GM12878 (cell line): ENCODE measurements at regions not wholly inside any gene's neighbourhood (a gene's known extent, or its start where the extent isn't known, plus 50 kb on each side); places are given as distances from the start of the nearest gene placed in this dataset.

ENCODE experiments used
- ATAC-seq: fragments of 200-7000 bp; cut with Tn5 transposase; 3 replicates; pipeline ENCODE4 v1.9.1; 2020; ENCODE audit warnings: mild to moderate bottlenecking, moderate library complexity
- BruUV-seq: library from RNA; stranded (reverse); fragments of 400-500 nt; replicated peaks from 2 replicates; lab custom pipeline; 2021; lab: Mats Ljungman, UMichigan
- CTCF ChIA-PET: fragments of 300-600 bp; sonication (Branson Sonifier 250); formaldehyde crosslinking; extraction: SDS; loops from one replicate; lab custom pipeline; 2021; ENCODE audit warnings: inconsistent platforms; lab: Yijun Ruan, JAX
- POLR2A ChIA-PET: fragments of 350-600 bp; formaldehyde crosslinking; extraction: SDS; loops from one replicate; lab custom pipeline; 2021; ENCODE audit warnings: inconsistent platforms; lab: Charles Lee
- RAD21 ChIA-PET: fragments of 300-600 bp; sonication (Branson Sonifier 250); formaldehyde crosslinking; loops from one replicate; lab custom pipeline; 2023; ENCODE audit warnings: antibody characterized with exemption; ENCODE audit not compliant: unreplicated experiment; lab: Charles Lee
- SMC1A ChIA-PET: fragments of 300-600 bp; sonication (Branson Sonifier 250); formaldehyde crosslinking; loops from one replicate; lab custom pipeline; 2023; ENCODE audit not compliant: unreplicated experiment, uncharacterized antibody; lab: Charles Lee
- DNase-seq: peaks from one replicate; pipeline ENCODE4 v3.0.0-alpha.2; 2011; ENCODE audit warnings: low read depth, low spot score
- FAIRE-seq: peaks from 3 replicates; lab custom pipeline; 2011; peaks lifted over from hg19 to GRCh38; lab: Jason Lieb, UNC
- H2AFZ ChIP-seq: 2 replicates; pipeline ENCODE4 v1.6.0; 2011; ENCODE audit warnings: low read depth, low read length, control low read depth; ENCODE audit not compliant: control insufficient read depth
- H3K27ac ChIP-seq: 2 replicates; pipeline ENCODE4 v1.5.1; 2011; ENCODE audit warnings: control low read depth; ENCODE audit not compliant: control insufficient read depth, insufficient read depth
- H3K27me3 ChIP-seq, 2 experiments: replicated peaks in 1 of 2; 2 replicates each; pipeline versions ENCODE4 v1.6.0 to v1.6.1; 2011; ENCODE audit warnings: low read length in 1 of 2; ENCODE audit not compliant: control insufficient read depth in 2 of 2, insufficient read depth in 2 of 2
- H3K36me3 ChIP-seq, 2 experiments: 2 replicates each; pipeline ENCODE4 v1.5.1; 2011; ENCODE audit warnings: low read length in 1 of 2; ENCODE audit not compliant: control insufficient read depth in 2 of 2, insufficient read depth in 2 of 2
- H3K4me1 ChIP-seq: 2 replicates; pipeline ENCODE4 v1.6.1; 2011; ENCODE audit warnings: mild to moderate bottlenecking, low read length, moderate library complexity, mixed read lengths; ENCODE audit not compliant: control insufficient read depth, insufficient read depth
- H3K4me2 ChIP-seq: 2 replicates; pipeline ENCODE4 v1.6.0; 2011; ENCODE audit warnings: control low read depth; ENCODE audit not compliant: control insufficient read depth, insufficient read depth
- H3K4me3 ChIP-seq: fragments of 200-600 bp; sonication (generic); 2 replicates; pipeline ENCODE4 v1.5.1; 2016
- H3K79me2 ChIP-seq: 2 replicates; pipeline ENCODE4 v1.6.0; 2011; ENCODE audit warnings: low read length; ENCODE audit not compliant: control insufficient read depth, insufficient read depth
- H3K9ac ChIP-seq: 2 replicates; pipeline ENCODE4 v1.8.0; 2011; ENCODE audit warnings: low read length, control low read depth, mixed read lengths; ENCODE audit not compliant: control insufficient read depth, insufficient read depth
- H3K9me3 ChIP-seq: replicated peaks from 3 replicates; pipeline ENCODE4 v1.5.1; 2011; ENCODE audit warnings: mild to moderate bottlenecking, low read length; ENCODE audit not compliant: control insufficient read depth, insufficient read depth
- H4K20me1 ChIP-seq: 2 replicates; pipeline ENCODE4 v1.6.0; 2011; ENCODE audit not compliant: control insufficient read depth, insufficient read depth
- CBX5 ChIP-seq: sonication (generic); IDR thresholded peaks from 2 replicates; pipeline ENCODE4 v1.6.1; 2016; ENCODE audit warnings: low read depth, moderate library complexity, mild to moderate bottlenecking, inconsistent platforms
- CHD1 ChIP-seq: IDR thresholded peaks from 2 replicates; pipeline ENCODE4 v1.6.1; 2012; ENCODE audit warnings: low read depth, low read length, improper control_type of control experiment
- E4F1 ChIP-seq: fragments of 450-650 bp; IDR thresholded peaks from 2 replicates; pipeline ENCODE4 v1.6.1; 2018; ENCODE audit warnings: borderline replicate concordance, mild to moderate bottlenecking; ENCODE audit not compliant: partially characterized antibody
- NFYB ChIP-seq: IDR thresholded peaks from 2 replicates; pipeline ENCODE4 v1.6.1; 2011; ENCODE audit warnings: low read depth, mild to moderate bottlenecking, low read length, improper control_type of control experiment, moderate library complexity; ENCODE audit not compliant: insufficient read depth
- PAX8 ChIP-seq: fragments of 450-650 bp; IDR thresholded peaks from 2 replicates; pipeline ENCODE4 v1.6.1; 2017; ENCODE audit warnings: mild to moderate bottlenecking, moderate library complexity
- PBX3 ChIP-seq: IDR thresholded peaks from 2 replicates; pipeline ENCODE4 v1.6.1; 2011; ENCODE audit warnings: mild to moderate bottlenecking, low read depth, low read length, moderate library complexity; ENCODE audit not compliant: insufficient replicate concordance
- RAD21 ChIP-seq: IDR thresholded peaks from 2 replicates; pipeline ENCODE4 v1.6.1; 2011; ENCODE audit warnings: mild to moderate bottlenecking, low read depth, low read length, moderate library complexity; ENCODE audit not compliant: insufficient read depth
- SIN3A ChIP-seq: IDR thresholded peaks from 2 replicates; pipeline ENCODE4 v1.6.1; 2012; ENCODE audit warnings: low read depth, low read length, improper control_type of control experiment
- SRF ChIP-seq, 2 experiments: IDR thresholded peaks; 2 replicates each; pipeline ENCODE4 v1.6.1; 2011; ENCODE audit warnings: low read depth in 2 of 2, low read length in 2 of 2, mild to moderate bottlenecking in 1 of 2, moderate library complexity in 1 of 2
- ZSCAN29 ChIP-seq: fragments of 450-650 bp; IDR thresholded peaks from 2 replicates; pipeline ENCODE4 v1.6.1; 2017; ENCODE audit warnings: mild to moderate bottlenecking, moderate library complexity
- in situ Hi-C: fragments of 300-500 bp; cut with MboI; formaldehyde crosslinking; loops from 9 replicates; pipeline ENCODE4 v1.14.3; 2018; ENCODE audit warnings: mixed read lengths
- intact Hi-C: fragments of 100-400 bp; cut with micrococcal nuclease; formaldehyde crosslinking; loops from one replicate; pipeline ENCODE4 v1.14.2; 2022; ENCODE audit not compliant: unreplicated experiment

DNA sequence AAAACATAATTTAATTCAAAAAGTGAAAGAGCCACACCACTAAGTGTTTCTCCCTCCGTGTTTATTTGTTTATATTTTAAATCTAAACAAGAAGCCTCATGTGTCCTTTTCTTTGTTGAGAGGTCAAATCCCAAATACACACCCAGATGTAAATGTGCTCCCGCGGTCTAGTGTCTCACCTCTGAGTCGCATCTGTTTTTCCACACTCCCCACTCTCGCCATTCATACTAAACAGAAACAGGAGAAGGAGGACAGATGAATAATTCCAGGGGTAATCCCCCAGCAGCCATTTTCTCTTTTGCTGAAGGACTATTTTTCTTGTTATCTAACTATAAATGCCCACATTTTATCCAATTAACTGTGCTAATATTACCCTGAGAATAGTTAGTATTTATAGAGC is 361.6 kb upstream of the RIOK2 start (continued):
- no peak for TF ChIP-seq E4F1
- TF ChIP-seq CHD1: no peak
- no peak for TF ChIP-seq PBX3
- no peak for TF ChIP-seq ZSCAN29
- no peak for TF ChIP-seq NFYB

- no peaks in the 10 kb centered on the region for H3K79me2 ChIP-seq
- in situ Hi-C loops (no loop called here), intact Hi-C loops (loop anchor here (5.0 to 10.0 kb wide), 4 partner anchors 188 to 1279 kb away; partner anchors contain the start of gene RGMB)
- ChIA-PET RAD21 (interaction anchor here (0.7 to 0.8 kb wide), 2 partner anchors 11 to 1899 kb away, joined by 3 read pairs; no protein-coding TSS in a partner anchor), POLR2A (interaction anchor here (0.7 kb wide), 1 partner anchor 445 kb away, joined by 8 read pairs; no protein-coding TSS in a partner anchor), CTCF (interaction anchor here (0.6 to 4.8 kb wide), 4 partner anchors 11 to 1223 kb away, joined by 3 to 33 read pairs (median 3); no protein-coding TSS in a partner anchor), SMC1A (interaction anchor here (1.1 to 2.3 kb wide), 3 partner anchors 11 to 16 kb away, joined by 4 to 12 read pairs (median 7); no protein-coding TSS in a partner anchor)
- H3K27ac ChIP-seq: no peak overlapping the region
- H3K4me2 ChIP-seq: no peak overlapping the region
- BruUV-seq: no TSS peak
- DNase-seq (no peak), FAIRE-seq (no peak)
- peaks cover 11% of the 10 kb centered on the region for H3K4me1 ChIP-seq
- H3K9ac ChIP-seq: no peak overlapping the region
- no peaks in the 10 kb centered on the region for H3K36me3 ChIP-seq
- peaks cover 3% of the 10 kb centered on the region; the same call in 2 of the 3 replicates for H3K9me3 ChIP-seq
- H3K4me3 ChIP-seq: no peak overlapping the region
- TF ChIP-seq SRF (IDR thresholded peaks at IDR 0.05; ENCODE audit: low read depth in 2 of 2, low read length in 2 of 2) (no peak), RAD21 (no peak), SIN3A (no peak), PAX8 (no peak), CBX5 (no peak)
- TF ChIP-seq, all 136 proteins: peak for 0
- Histone ChIP-seq H4K20me1 (no peaks in the 10 kb centered on the region), H2AFZ (no peak overlapping the region), H3K27me3 (no peaks in the 10 kb centered on the region)
- no peak for ATAC-seq
Measured at GRCh38 chr5:97545446-97545845, 362.4 kb upstream of the RIOK2 start.
